ENCODE measurements at regions not wholly inside any gene's neighbourhood (a gene's known extent, or its start where the extent isn't known, plus 50 kb on each side); places are given as distances from the start of the nearest gene placed in this dataset.

DNA sequence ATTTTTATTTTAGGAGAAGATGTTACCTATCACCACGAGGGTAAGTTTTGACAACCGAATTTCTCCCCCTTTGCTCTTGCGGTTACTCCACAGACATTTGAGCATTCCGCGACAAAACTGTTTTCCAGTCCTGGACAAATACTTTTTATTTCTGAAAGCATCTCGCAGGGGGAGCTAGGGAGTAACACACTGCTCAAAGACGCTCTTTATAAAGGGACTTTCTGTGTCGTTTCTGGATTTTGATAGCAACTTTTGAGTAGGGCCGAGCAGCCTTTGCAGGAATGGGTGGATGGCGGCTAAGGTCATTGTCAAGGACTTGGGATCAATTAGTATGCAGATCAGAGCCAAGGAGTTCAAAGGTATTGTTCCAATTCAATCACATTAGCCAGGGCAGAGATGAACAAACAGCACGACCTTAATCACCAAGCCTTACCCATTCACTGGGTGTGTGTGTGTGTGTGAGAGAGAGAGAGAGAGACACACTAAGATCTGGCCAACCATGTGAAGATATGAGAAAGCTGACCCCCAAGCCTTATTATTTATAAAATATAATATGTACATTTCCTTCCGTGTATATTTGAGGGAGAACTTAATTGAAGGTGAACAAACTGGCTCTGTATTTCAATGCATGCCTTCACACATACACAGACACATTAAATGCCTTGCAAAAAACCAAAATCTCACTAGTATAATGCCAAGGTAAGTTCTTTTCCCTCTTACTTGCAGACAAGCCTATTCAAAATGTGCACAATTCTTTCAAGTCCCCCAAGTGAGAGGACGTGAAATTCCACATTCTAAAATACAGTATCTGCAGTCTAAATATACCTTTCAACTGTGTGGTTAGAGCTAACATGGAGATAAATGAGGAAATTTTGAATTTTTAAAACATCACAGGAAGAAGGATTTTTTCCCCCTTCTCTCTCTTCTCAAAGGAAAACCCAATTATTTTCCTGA lies 613.8 kb downstream of the VRK1 start:
- no peak for DNase-seq

DNA sequence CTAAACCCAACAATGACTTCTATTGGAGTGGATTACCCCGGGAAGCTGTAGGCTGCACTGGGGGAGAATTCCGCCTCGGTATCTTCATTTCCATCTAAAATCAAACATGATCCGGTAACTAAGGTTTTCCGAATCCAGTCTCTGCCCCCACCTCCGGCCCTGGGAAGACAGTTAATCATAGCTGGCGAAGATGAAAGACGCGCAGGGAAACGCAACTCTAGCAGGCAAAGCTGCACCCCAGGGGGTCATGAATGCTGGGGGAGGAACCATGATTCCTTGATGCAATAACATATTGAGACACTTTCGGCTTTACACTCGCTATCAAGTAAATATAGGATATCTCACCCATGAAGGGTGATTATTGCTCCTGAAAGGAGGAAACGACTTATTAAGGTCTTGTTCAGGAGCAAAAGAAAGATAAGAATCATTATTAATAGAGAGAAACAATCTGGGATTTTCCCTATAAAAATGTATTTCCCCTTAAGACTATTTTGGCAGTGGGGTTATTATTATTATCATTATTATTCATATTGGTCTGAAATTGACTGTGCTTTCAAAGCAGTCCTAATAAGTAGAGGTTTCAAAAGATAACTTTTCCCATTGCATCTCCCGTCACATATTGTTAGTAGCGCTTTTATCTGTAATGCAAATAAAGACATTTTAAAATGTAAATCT lies 614.9 kb downstream of the VRK1 start:
- no peak for DNase-seq

DNA sequence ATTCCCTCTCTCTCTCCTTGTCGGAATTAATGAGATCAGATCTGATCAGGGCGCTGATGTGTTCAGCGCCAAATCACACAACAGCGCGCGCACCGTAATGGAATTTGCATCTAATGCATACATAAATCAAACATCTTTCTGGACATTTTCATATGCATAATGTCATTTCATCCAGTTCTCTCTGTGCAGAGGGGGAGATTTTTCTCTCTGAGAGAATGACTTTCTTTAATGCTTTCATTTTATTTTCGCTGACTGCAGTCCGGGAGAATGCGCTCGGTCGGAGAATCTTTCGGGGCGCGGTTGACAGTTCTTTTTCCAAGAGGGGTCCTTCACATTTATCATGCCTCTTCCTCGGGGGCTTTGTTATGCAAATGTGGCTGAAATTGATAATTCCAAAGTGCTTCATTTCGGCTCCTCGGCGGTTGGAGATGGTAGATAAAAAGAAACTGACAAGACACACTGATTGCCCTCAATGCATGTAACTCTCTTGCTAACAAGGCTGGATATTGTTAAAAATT lies 615.9 kb downstream of the VRK1 start:
- DNase-seq: no peak

DNA sequence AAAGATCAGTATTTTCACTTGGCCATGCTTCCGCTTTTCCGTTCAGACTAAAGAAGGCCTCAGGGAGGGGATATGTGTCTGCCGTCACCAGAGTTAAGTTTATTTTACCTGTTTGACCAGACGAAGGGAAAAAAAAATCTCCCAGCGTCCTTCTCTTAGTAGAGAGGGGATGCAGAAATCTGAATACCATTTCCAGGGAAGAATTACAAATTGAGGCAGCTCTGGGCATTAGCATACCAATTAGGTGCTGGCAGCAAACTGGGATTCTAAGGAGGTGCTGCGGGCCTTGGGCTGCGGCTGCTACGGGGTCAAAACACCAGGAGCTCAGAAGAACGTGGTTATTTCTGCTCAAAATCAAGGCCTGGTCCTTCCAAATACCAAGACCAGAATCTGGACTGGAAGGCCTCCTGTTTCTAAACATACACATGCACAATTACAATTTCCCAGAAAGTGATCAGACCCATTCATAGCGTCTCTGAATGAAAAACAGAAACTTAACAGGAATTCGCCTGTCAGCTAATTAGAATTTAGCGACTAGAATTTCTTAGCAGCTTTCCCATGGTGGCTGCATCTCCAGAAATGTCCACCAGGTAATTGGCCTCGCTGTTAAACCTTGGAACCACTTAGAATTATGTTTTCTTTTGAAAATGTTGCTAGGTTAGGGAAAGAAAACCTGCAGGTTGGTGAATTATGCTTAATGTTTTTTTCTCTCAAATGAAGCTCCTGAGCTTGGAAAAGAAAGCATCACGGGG lies 617.0 kb downstream of the VRK1 start:
- DNase-seq: no peak

DNA sequence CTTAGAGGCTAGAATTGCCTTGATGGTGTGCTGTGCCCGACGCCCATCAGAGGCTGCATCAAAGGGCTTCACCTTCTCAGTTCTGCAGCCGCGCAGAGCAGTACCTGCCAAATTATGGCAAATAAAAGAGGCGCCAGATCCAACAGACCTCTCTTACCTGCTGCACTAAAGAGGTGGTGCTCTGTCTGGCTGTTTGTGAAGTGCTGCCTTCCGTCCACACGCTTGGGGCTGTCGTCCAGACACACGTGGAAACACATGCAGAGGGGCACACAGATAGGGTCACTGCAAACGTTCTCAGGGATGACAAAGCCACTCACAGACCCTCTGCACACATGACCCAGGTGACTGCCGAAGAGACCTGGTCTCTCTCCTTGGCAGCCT lies 617.5 kb downstream of the VRK1 start:
- DNase-seq: no peak

DNA sequence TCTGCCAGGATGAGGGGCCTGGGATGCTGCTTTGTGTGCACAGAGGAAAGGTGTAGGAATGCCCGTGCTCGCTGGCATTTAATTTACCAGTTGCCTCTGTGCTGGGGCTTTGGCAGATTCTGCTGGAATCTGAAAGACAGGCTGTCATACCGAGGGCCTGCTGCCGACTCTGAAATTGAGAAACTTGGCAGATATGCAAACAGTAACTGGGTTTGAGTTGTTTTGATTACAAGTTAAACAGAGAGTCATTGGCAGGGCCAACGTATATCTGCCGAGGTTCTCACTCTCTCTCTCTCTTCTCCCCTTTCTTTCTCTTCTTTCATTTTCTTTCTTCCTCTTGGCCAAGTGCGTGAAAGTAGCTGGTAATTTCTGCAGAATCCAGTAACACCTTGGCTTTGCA lies 618.7 kb downstream of the VRK1 start:
- no peak for DNase-seq

DNA sequence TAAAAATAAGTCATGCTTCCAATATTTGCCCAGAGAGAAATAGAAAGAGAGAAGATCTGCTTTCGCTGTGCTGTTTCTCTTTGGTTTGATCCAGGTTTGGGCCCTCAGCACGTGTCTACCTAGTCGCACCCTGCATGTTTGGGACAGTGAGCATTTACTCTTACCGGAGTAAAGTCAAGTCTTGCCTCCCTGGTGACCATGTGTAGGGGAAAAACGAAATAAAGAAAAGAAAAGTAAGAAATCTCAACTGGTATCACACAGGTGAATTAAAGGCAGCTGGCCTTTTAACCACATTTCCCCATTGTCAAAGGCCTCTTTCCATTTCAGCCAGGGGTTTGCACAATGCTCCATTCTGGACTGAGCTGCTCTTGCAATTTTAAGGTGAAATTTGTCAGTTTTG lies 619.4 kb downstream of the VRK1 start:
- DNase-seq: no peak

DNA sequence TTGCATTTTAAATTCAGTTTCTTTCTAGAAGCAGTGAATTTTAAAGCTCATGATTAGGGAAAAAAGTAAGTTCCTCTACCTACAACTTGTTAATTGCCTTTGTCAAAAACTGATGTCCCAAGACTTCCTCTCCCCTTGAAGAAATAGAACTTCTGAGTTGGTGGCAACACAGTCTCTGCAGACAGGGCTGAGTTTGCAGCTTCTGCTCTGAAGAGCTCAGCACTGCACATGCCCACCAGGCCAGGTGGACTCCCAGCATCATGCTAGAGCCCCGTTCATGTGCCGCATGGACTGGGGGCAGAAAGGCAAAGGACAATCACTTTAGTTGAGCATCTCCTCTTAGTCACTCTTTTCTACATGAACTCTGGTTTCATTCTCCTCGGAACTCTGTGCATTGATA lies 620.1 kb downstream of the VRK1 start:
- no peak for DNase-seq

DNA sequence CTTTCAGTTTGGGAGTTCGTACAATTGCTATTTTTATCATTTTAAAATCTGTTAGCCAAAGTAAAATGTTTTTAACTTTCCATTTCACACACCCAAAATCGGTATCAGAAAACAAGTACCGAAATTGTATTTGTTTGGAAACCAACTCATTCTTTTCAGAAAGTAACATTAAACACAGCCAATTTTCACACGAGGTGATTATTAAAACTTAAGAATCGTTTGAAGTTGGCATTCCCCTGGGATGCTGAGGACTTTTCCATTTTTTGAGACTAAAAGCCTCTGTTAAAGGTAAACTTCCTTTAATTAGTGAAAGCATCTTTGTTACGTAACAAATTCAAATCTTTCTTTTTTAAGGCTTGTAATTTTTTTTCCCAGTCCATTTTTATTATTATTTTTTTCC lies 623.0 kb downstream of the VRK1 start:
- DNase-seq: no peak

DNA sequence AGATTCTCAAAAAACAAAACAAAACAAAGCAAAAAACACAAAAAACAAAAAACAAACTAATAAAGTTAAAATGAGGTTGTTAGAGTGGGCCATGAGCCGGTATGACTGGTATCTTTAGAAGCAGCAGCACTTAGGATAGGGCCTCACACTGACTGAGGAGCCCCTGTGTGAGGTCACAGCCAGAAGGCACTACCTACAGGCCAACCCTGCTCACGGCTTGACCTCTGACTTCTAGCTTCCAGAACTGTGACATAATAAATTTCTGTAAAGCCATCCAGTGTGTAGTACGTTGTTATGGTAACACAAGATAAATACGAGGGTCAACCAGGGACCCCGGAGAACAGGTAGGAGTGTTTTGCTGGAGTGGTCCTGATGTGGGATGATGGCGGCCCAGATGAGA lies 629.6 kb downstream of the VRK1 start:
- DNase-seq: no peak

DNA sequence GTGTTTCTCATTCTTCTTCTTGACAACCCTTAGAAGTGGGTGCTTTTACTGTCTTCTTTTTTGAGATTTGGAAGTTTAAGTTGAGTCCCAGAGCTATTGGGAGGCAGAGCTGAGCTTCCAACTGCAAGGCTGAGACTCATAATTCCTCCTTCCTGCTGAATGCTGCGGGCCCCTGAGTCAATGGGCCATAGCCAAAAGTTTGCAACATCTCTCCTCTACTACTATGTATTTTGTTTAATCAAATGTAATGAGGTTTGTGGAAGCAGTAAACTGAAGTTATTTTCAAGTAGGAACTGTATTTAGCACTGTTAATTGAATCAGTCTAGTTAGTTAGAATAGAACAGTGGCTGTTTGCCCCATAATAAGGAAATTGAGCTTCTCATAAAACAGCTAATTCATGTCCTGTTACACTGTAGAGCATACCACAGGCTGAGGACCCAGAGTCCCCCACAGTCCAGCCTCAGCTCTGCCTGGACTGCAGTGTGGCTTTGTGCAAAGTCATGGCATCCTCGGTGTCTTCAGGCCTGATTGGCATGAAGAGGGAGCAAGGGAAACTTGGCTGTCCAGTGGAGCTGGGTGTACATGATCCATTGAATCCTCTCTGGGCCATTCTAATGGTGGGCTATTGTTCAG lies 631.7 kb downstream of the VRK1 start:
- DNase-seq: no peak

DNA sequence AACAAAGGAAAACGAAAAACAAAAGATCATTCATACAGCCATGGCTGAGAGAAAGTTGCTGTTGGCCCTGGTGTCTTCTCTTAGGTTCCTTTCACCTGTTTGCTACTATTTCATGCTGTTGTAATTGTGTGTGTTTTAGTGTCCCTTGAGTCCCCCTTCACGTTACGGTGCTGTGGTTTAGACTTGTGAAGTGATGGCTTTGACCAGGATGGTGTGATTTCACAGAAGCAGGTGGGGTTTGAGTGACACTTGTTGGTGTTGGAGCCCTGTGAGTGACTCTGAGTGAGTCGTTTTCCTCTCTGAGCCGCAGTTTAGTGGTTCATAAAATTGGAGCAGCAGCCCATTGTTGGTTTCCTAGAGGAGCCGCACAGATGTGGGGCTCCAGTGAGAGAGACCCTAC lies 635.4 kb downstream of the VRK1 start:
- no peak for DNase-seq

DNA sequence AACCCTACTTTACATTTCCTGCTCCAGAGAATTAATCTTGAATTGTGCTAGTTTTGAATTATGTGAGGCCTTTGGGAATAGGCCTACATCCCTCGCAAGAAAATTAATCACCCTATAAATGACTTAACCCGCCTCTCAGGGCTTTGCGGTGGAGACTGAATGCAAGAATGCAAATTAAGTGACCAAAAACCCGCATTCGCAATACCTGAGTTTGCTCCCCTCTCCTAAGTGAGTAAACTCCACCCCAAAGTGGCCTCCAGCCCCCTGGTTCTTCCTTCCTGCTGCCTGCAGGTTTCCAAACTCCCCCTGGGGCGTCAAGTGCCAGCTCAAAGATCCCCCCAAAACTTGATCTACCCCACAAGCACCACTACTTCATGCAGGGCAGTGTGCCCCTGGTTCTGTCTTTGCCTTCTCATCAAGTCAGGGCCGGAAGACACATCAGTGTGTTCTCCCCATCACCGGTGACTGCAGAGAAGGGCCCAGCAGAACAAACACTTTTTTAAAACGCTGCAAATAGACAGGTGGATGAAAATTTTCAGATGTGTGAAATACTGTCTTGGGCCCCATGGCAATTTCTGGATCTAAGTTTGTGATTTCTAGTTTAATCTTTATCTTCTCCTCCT lies 644.7 kb downstream of the VRK1 start:
- no peak for DNase-seq

DNA sequence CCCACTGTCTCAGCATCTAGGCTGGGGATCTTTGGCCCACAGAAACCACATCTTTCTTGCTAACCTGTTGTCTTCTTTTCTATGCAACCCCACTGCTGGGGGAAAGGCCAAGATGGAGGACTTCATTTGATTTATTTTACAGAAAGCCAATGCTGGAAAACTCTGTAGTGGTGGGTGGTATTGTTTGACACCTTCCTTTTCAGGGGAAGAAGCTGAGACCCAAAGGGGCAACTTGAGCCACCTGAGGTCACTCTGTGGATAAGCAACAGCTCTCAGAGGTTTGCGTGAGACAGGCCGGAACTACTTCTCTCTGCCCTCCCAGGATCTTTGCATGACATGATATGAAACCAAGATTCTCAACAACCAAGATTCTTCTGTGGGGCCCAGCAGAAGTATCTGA lies 645.2 kb downstream of the VRK1 start:
- DNase-seq: no peak

DNA sequence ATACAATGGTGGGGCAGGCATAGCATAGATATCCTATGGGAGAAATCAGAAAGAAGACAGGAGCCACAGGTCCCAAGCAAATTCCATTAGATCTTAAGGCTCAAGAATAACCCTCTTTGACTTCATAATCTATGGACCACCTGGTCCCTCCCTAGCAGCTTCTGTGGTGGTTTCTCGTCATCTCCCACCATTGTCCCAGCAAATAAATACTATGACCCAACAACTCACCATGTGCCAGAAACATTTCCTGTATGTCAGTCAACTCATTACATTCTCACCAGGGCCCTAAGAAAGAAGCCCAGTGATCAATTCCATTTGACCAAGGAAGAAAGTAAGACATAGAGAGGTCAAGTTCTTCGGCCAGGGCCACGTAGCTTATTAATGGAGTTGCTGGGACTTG lies 646.2 kb downstream of the VRK1 start:
- DNase-seq: no peak

DNA sequence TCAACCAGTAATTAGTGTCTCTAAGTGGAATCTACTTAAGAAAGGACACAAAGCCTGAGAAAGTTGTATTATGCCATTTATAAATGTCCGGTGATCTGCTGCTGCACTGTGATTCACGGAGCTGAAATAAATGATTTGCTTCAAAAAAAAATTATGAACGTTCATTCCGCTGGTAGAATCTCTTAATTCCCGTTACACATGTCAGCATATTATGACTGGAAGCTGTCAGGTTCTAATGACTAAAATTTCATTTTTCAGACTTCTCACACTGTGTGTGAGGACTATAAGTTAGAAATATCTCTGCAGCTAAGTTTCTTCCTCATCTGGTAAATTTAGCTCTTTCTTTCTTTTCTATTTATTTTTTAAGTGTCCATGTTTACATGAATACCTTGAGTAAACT lies 647.1 kb downstream of the VRK1 start:
- DNase-seq: no peak

DNA sequence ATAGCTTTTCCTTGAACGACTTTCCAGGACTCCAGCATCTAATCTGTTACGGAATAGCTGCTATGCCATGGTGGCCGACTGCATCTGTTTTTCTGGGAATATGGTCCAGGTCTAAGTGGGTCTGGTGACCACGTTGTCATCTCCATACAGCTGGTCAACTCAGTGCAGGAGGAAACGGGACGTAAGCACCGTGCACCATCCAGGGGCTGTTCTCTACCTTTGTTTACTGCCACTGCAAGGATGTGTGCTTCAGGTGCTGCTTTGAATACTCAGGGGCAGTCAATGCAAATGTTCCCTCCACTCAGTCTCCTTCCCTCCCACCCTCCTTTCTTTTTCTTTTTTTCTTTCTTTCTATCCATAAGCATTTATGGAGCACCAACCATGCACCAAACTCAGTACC lies 648.2 kb downstream of the VRK1 start:
- no peak for DNase-seq

DNA sequence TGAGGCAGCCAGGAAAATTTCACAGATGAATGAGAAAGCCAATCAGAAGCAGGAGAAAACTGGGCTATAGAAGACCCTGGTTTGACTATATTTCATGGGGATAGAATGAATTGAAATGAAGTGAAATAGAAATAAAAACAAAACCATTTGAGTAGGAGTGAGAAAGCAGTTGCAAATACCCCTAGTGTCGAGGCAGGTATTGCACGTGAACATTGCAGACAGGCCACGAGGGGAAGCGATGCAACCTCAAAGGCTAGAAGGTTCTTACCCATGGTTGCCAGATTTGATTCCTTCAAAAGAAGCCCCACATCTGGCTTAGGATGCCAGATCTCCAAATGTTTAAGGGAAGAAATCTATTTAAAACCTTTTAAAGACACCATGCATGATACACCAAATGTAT lies 648.9 kb downstream of the VRK1 start:
- DNase-seq: no peak

DNA sequence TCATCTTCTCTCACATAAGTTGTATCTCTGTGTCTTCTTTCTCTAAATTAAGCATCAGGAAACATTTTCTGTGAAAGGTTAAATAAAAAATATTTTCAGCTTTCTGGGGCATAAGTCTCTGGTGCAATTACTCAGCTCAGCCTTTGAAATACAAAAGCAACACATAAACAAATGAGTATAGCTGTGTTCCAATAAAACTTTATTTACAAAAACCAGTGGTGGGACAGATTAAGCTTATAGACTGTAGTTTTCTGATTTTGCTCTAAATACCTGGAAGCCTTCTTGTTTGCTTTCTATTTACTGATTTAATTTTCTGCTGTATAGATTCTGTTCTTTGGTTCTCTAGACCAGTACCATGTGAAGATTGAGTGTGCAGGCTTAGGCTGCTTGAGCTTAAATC lies 655.1 kb downstream of the VRK1 start:
- no peak for DNase-seq

DNA sequence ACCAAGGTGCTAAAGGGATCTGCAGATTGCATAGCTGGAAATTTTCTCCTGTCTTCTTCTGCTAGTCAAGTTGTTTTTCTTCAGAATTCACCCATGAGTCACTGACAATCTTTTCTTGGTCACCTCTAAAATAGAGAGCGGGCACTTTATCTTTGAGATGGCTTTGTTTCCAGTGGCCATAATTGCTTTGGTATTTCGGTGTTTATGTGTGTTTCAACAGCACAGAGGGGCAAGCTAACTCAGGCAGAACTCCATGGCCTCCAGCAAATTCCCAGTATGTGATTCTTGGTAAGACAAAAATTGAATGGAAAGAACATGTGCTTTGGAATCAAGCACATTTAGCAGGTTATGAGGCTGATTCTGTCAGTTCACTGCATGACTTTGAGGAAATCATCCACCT lies 656.8 kb downstream of the VRK1 start:
- no peak for DNase-seq

DNA sequence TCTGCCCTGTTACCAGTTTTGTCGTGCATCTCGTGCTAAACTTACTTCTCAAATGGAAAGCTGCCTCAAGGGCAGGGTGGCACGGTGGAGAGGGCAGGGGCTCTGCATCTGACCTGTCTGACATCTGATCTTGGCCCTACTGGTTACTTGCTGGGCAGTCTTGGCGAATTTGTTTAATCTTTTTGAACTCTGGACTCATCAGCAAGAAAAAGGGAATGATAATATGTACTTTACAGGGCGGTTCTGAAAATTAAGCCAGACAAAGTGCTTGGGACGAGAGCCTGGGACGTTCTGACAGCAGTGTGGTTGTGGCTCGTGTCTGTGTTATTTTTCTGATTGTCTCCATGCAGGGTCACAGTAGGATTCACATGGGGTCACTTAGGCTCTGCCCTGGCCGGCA lies 659.3 kb downstream of the VRK1 start:
- DNase-seq: no peak

DNA sequence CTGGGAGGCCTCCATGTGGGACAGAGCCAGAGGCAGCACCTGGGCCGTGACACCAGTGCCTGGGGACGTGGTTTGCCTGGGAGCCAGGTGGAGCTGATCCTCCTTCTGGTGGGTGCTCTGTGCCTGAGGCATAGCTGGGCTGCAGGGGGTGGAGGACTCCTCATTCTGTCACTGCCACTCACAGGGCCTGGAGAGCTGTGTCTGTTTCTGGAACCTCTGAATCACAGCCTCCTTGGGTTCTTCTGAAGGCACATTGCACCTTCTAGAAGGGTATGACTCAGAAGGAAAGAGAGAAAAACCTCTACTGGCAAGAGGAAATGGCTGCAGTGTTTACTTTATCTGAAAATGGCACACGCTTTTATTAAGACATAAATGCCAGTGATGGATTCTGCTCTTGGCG lies 659.8 kb downstream of the VRK1 start:
- DNase-seq: no peak
